SK-N-SH treated with all-trans-retinoic acid at 6 μM for 48 hours (cell line): ENCODE measurements at regions not wholly inside any gene's neighbourhood (a gene's known extent, or its start where the extent isn't known, plus 50 kb on each side); places are given as distances from the start of the nearest gene placed in this dataset.
"Not testable (repeated sequence)": the region's sequence is repeated elsewhere in the genome, so short reads cannot be mapped to it uniquely, and the experiment has no call there.

ENCODE experiments used
- ATAC-seq: fragments of 200-7000 bp; cut with Tn5 transposase; 3 replicates; pipeline ENCODE4 v1.9.1; 2020; ENCODE audit warnings: mild to moderate bottlenecking, moderate library complexity
- ARNTL ChIP-seq: fragments of 450-650 bp; formaldehyde crosslinking; IDR thresholded peaks from 2 replicates; pipeline ENCODE4 v1.5.0; 2020; ENCODE audit warnings: low read depth, mild to moderate bottlenecking, moderate library complexity, borderline replicate concordance
- BACH2 ChIP-seq: fragments of 250-450 bp; sonication (Bioruptor Pico); IDR thresholded peaks from 2 replicates; pipeline ENCODE4 v1.9.0; 2021; ENCODE audit warnings: mild to moderate bottlenecking, borderline replicate concordance
- CREB5 ChIP-seq: fragments of 250-450 bp; sonication (Bioruptor Pico); IDR thresholded peaks from 2 replicates; pipeline ENCODE4 v1.5.1; 2020; ENCODE audit warnings: low read depth, mild to moderate bottlenecking, moderate library complexity
- ESRRG ChIP-seq: fragments of 250-450 bp; sonication (Bioruptor Pico); IDR thresholded peaks from 2 replicates; pipeline ENCODE4 v1.6.1; 2021; ENCODE audit warnings: mild to moderate bottlenecking
- GLIS3 ChIP-seq: fragments of 250-450 bp; sonication (Bioruptor Pico); IDR thresholded peaks from 2 replicates; pipeline ENCODE4 v1.5.0; 2020; ENCODE audit warnings: mild to moderate bottlenecking, moderate library complexity
- PATZ1 ChIP-seq: fragments of 250-450 bp; sonication (Bioruptor Pico); IDR thresholded peaks from 2 replicates; pipeline ENCODE4 v1.8.0; 2020; ENCODE audit warnings: mild to moderate bottlenecking, moderate library complexity, borderline replicate concordance
- POU6F1 ChIP-seq: fragments of 250-450 bp; sonication (Bioruptor Pico); IDR thresholded peaks from 2 replicates; pipeline ENCODE4 v1.8.0; 2021; ENCODE audit warnings: low read depth, mild to moderate bottlenecking, moderate library complexity, borderline replicate concordance
- PPARA ChIP-seq: fragments of 250-450 bp; sonication (Bioruptor Pico); IDR thresholded peaks from 2 replicates; pipeline ENCODE4 v1.5.0; 2020; ENCODE audit warnings: mild to moderate bottlenecking, borderline replicate concordance
- SNAI2 ChIP-seq: fragments of 250-450 bp; sonication (Bioruptor Pico); IDR thresholded peaks from 2 replicates; pipeline ENCODE4 v1.5.0; 2020; ENCODE audit warnings: mild to moderate bottlenecking, moderate library complexity
- TCF4 ChIP-seq: fragments of 250-450 bp; sonication (Bioruptor Pico); IDR thresholded peaks from 2 replicates; pipeline ENCODE4 v1.8.0; 2021; ENCODE audit warnings: mild to moderate bottlenecking, moderate library complexity, borderline replicate concordance
- TOX ChIP-seq: fragments of 250-450 bp; sonication (Bioruptor Pico); IDR thresholded peaks from 2 replicates; pipeline ENCODE4 v1.8.0; 2021; ENCODE audit warnings: mild to moderate bottlenecking, moderate library complexity, borderline replicate concordance
- TSHZ2 ChIP-seq: fragments of 250-450 bp; sonication (Bioruptor Pico); IDR thresholded peaks from 2 replicates; pipeline ENCODE4 v1.5.0; 2020; ENCODE audit warnings: mild to moderate bottlenecking, moderate library complexity
- ZC3H10 ChIP-seq: fragments of 250-450 bp; sonication (Bioruptor Pico); IDR thresholded peaks from 2 replicates; pipeline ENCODE4 v1.5.1; 2021; ENCODE audit warnings: mild to moderate bottlenecking, moderate library complexity
- ZFP3 ChIP-seq: fragments of 250-450 bp; sonication (Bioruptor Pico); IDR thresholded peaks from 2 replicates; pipeline ENCODE4 v1.5.0; 2020; ENCODE audit warnings: mild to moderate bottlenecking, moderate library complexity
- ZNF565 ChIP-seq: fragments of 450-650 bp; formaldehyde crosslinking; conservative IDR thresholded peaks from 2 replicates; pipeline ENCODE4 v1.5.0; 2020; ENCODE audit warnings: low read depth, mild to moderate bottlenecking, moderate library complexity
- ZNF70 ChIP-seq: fragments of 450-650 bp; formaldehyde crosslinking; IDR thresholded peaks from 2 replicates; pipeline ENCODE4 v1.5.0; 2020; ENCODE audit warnings: mild to moderate bottlenecking, moderate library complexity
- ZNF8 ChIP-seq: fragments of 450-650 bp; formaldehyde crosslinking; IDR thresholded peaks from 2 replicates; pipeline ENCODE4 v1.5.0; 2020; ENCODE audit warnings: mild to moderate bottlenecking, moderate library complexity

- TF ChIP-seq PATZ1 (CRISPR knock-in tag) (no peak), ZNF70 (CRISPR knock-in tag) (no peak), ZC3H10 (CRISPR knock-in tag) (no peak), ZNF565 (CRISPR knock-in tag) (no peak), TCF4 (CRISPR knock-in tag) (no peak), BACH2 (CRISPR knock-in tag) (no peak), ZNF8 (CRISPR knock-in tag) (no peak)
- TF ChIP-seq, all 23 proteins: peak for 0
- no peak for ATAC-seq
Measured at GRCh38 chr3:59171491-59171890, 121.7 kb upstream of the CFAP20DC start.

- ATAC-seq = not testable (repeated sequence)
Measured at GRCh38 chr3:59170166-59170565, 120.3 kb upstream of the CFAP20DC start.

GRCh38 chr3:59167756-59168155 is 117.9 kb upstream of the CFAP20DC start:
- ATAC-seq = no peak
- TF ChIP-seq ZNF70 (CRISPR knock-in tag) (no peak), TCF4 (CRISPR knock-in tag) (no peak)

- no peak for ATAC-seq
Measured at GRCh38 chr3:59163953-59164352, 114.1 kb upstream of the CFAP20DC start.

More at GRCh38 chr3:59163953-59164352, 114.1 kb upstream of the CFAP20DC start:
- TF ChIP-seq TSHZ2 (CRISPR knock-in tag) (no peak), ZC3H10 (CRISPR knock-in tag) (no peak), ZNF70 (CRISPR knock-in tag) (no peak), ZFP3 (CRISPR knock-in tag) (no peak), SNAI2 (no peak), ESRRG (CRISPR knock-in tag) (no peak), BACH2 (CRISPR knock-in tag) (no peak), TOX (no peak), GLIS3 (no peak), CREB5 (no peak), PPARA (no peak), ARNTL (CRISPR knock-in tag) (no peak), PATZ1 (CRISPR knock-in tag) (no peak), POU6F1 (no peak)
